ENCODE measurements at regions not wholly inside any gene's neighbourhood (a gene's known extent, or its start where the extent isn't known, plus 50 kb on each side); places are given as distances from the start of the nearest gene placed in this dataset.

DNA sequence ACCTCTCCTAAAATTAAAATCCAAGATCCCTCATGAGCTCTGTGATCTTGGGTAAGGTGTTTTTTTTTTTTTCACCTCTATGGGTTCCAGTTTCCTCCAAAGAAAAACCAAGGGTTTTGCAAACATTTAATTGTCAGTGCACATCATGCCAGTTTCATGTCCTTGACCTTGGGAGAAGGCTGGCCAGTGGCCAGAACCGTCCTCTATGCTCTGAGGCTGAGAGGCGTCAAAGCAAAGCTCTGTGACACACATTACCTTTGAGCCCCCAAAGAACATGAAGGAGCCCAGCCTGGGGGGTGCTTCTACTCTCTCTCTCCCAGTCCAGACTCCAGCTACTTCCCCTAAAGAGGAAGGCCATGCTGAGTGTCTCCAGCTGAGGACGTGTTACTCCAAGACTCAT is 145.5 kb upstream of the TMEM132C start:
- TF ChIP-seq, protein P1, sequence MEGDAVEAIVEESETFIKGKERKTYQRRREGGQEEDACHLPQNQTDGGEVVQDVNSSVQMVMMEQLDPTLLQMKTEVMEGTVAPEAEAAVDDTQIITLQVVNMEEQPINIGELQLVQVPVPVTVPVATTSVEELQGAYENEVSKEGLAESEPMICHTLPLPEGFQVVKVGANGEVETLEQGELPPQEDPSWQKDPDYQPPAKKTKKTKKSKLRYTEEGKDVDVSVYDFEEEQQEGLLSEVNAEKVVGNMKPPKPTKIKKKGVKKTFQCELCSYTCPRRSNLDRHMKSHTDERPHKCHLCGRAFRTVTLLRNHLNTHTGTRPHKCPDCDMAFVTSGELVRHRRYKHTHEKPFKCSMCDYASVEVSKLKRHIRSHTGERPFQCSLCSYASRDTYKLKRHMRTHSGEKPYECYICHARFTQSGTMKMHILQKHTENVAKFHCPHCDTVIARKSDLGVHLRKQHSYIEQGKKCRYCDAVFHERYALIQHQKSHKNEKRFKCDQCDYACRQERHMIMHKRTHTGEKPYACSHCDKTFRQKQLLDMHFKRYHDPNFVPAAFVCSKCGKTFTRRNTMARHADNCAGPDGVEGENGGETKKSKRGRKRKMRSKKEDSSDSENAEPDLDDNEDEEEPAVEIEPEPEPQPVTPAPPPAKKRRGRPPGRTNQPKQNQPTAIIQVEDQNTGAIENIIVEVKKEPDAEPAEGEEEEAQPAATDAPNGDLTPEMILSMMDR (IDR thresholded peaks at IDR 0.05) = no peak
- TF ChIP-seq POLR2A (IDR thresholded peaks at IDR 0.05) = no peak

Data from heart left ventricle (tissue), 13 donors.